Fibroblast of peridontal ligament (primary cell): ENCODE measurements at regions not wholly inside any gene's neighbourhood (a gene's known extent, or its start where the extent isn't known, plus 50 kb on each side); places are given as distances from the start of the nearest gene placed in this dataset.
A peak's percentile ranks its signal among the peaks of the same experiment; 100 is the strongest.

Experiments
- DNase-seq: peaks from one replicate; pipeline ENCODE4 v3.0.0-alpha.2; 2010; ENCODE audit errors: extremely low read depth

DNA sequence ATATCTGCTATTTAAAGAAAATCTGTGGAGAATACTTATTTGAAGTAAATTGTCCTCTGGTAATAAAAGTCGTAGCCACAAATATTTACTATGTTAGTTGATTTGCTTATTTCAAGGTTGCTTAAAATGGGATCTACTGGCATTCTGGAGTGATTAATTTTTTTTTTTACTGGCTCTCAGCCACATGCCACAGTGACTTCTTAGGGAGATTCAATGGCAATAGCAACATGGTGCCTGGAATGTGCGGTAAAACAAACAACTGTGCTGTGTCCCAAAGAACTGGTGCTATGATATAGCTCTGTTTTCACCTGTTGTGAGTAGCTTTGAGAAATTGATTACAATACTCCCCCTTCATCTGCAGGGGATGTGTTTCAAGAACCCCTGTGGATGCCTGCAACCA, 324.3 kb downstream of the GPAT3 start:
- DNase-seq, result no peak

DNA sequence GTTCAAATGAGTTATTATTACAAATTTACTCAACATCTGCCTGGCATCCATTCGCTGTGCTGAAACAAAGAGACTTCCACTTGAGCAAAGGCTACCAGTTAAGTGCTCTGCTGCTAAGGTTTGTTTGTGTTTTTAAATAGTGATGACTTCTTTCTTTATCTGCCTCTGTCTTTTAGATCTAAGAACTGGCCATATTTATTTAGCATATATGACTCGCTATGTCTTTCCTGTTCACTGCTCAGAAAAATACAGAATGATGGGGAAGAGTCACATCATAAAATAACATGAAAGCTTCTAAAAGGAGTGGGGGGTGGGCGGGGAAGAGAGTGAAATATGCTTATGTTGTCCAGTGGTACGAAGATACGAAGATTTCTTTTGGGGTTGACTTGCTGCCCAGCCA, 322.2 kb downstream of the GPAT3 start:
- no peak for DNase-seq

DNA sequence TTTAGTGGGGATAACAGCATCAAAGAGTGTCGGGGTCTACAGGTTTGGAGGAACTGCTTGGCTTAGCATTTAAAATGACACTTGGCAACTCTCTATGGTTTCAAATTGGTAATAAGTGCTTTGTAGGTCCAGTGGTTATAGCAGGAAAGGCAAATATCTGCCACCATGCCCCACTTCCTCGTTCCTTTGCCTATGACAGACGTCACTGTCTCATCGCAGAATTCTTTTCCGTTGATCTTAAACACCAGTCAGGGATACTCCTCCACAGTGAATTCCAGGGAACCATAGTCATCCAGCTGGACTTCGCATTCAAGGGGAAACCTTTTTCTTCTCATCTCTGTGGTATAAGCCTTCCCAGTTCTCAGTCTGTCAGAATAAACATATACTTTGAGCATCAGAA, 319.1 kb downstream of the GPAT3 start:
- DNase-seq, result peak; percentile 93

DNA sequence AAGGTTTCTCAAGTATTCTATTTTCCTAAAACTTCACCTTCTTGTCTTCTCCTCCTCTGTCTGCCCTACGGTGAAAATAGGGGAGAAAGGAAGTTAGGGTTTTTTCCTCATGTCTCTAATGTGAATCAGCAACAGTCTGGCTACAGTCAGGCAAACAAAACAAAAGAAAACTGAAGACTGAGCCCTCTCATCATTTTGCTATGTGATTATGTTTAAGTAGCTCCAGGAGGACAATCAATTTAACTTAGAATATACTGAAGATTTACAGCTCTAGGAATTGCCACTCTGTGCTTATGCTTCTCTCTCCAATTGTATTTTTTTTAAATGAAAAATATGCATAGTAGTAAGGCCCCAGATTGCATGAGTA, 316.2 kb downstream of the GPAT3 start:
- DNase-seq, result peak; percentile 81

DNA sequence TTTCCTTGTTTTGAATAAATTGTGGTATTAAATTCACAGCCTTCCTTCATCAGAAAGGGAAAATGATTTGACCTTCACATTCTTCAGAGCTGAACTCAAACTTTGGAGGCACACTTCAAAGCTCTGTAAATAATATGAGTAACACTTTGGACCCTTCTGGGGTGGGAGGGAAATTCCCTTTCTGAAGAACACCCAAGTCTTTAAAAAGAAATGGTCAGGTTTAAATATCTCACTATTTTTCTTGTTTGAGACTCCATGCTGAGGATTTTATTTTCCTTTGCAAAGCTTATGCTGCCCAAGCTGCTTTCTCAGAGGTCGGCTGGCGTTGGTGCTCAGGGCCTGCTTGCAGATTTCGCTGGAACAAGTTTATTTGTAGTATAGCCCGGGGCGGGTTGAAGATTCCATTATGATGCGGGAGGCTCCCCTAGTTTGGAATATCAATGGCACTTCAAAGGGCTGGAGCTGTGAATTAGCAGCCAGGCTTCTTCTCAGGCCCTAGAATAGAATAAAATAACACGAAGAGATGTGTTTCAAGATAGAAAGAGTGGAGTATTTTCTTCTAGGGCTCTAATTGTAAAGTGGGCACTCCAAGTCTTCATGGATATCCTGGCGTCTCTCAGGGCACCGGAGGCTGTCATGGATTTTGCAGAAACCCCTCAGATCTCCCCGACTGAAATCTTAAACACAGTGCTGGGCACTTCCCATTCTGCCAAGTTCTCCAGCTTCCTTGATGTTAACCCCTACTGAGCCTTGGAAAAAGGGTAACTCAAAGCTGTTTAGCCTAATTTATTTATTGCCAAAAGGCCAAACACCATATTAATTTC, 315.6 kb downstream of the GPAT3 start:
- DNase-seq, result peak; percentile 33

DNA sequence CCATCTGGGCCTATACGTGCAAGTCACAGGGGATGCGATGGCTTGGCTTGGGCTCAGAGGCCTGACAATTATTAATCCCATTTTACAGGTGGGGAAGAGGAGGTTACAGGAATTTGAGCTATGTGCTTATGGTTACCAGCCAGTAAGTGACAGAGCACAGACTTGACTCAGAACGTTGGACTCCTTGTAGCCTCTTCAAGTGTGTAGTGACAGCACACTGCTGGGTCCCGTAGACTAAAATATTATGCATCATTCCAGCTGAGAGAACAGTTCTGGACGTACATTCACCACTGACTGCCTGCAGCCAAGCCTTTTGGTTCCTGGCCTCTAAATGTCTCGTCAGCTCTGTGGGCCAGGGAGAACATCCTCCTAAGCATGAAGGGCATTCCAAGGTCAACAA, 314.5 kb downstream of the GPAT3 start:
- DNase-seq, result no peak

DNA sequence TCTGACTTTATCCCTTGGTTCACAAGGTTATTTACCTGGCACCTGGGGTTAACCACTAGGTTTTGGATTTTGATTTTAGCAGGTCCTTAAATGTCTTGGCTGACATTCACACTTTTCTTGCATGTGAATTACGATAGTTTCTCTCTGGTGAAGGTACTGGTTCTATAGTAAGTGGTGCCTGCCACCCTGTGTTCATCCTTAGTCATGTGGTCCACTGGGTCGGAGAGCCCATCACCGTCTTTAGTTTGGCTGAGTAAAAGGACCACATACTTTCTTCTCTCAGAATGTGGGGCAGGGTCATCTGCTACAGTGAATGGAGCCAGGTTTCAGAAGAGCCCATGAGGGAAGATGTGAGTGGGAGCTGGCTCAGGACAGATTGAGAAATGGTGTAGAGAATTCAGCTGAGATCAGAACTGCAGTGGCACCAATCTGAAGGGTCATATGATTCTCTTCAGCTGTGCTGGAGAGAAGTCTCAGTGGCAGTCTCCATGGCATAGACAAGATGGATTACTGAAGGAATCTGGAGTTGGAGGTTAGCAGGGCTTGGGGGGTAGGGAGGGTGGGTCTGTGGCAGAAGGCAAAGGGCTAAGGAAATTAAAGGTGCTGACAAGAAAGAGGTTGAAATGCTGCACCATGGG, 310.4 kb downstream of the GPAT3 start:
- DNase-seq, result no peak

DNA sequence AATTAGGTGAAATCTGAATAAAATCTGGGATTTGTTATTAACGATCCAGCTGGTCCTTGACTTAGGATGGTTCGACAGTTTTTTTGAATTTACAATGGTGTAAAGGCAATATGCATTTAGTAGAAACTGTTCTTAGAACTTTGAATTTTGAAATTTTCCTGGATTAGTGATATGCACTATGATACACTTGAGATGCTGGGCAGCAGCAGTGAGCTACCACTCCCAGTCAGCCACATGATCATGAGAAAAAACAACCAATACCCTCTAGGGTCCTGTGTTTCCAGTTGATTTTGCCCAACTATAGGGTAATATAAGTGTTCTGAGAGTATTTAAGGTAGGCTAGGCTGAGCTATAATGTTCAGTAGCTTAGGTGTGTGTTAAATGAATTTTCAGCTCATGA, 303.7 kb downstream of the GPAT3 start:
- no peak for DNase-seq

DNA sequence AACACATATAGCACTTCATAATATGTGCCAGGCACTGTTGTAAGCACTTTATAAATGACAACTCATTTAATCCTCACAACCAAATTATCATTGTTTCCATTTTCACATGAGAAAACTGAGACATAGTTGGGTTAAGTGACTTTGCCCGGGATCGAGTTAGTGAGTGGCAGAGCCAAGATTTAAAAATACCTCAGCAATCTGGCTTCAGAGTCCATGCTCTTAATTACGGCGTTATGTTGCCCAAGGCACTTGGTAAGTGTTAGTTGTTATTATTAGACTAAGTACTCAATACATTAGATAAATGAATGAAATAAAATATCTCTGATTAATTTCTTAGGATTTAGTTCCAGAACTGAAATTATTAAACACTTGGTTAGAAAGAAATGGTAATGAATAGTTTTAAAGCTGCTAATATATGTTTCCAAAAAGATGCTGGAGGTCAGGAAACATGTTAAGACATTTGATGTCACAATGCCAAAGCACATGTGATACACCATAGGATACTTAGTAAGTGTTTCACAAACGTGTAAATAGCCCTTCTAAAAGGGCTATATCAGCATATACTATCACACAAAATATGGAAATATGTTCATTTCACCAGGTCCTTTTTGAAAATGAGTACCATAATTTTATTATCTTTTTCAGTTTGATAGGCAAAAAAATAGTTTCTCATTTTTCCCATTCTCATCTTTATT, 301.9 kb downstream of the GPAT3 start:
- no peak for DNase-seq

DNA sequence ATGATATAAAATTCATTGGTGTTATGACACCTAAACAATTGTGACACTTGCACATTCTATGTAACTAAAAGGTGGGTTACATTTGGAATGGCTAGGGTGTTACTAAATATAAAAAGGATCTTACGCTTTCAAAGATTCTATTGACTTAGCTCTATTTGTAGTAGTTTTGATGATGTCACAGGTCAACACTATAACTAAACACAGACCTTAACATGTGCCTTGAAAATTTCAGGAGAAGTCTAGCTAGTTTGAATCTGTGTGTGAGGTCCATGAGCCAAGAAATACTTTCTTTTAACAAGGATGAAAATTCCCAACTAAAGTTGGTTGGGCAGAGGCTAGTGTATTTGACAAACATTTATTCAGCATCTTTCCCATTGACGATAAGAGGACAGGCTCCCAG, 298.0 kb downstream of the GPAT3 start:
- DNase-seq, result no peak

DNA sequence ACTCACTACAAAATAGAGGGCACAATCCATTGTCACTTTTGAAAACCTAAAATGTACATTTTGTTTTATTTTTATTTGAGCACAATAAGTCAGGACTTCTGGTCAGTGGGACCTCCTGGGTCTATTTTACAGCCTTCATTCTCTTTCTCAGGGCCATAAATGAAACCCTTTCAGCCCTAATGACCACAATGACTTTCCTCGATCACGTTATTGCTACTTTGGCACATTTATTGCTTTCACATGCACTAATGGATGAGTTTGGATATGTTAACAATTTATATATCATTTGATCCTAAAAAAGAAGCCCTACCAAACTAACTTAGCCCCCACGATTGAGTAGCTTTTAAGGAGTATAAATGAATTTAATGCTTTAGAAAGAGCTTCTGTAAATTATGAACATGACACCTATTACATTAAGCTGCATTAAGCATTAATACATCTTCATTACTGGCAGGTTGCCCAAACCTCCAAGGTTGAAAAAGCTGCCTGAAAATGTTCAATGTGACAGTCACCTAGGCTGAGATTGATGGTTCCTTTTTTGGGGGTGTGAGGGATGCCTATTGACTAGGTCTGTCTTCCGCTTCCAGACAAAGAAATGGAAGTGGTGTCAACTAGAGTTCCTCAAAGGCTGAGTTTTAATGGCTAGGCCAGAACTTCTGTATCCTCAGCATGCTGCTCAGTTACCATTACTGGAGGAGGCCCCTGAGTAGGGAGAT, 296.4 kb downstream of the GPAT3 start:
- DNase-seq, result no peak

DNA sequence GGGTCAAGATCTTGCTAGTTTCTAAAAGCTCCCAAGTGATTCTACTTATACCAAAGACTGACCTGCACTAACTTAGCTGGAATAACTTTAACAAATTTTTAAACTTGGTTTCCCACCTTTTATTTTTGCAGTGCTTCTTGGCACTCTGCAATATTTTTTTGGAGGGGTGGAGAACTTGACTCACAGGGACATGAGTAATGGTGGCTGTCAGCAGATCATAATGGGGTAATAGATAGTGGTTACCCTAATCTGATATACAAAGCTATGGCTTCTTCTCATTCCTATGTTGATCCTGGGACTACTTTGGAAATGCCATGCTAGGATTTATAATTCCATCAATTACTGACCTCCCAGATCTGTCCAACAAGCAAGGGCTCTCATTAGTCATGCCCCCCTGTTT, 295.7 kb downstream of the GPAT3 start:
- no peak for DNase-seq

DNA sequence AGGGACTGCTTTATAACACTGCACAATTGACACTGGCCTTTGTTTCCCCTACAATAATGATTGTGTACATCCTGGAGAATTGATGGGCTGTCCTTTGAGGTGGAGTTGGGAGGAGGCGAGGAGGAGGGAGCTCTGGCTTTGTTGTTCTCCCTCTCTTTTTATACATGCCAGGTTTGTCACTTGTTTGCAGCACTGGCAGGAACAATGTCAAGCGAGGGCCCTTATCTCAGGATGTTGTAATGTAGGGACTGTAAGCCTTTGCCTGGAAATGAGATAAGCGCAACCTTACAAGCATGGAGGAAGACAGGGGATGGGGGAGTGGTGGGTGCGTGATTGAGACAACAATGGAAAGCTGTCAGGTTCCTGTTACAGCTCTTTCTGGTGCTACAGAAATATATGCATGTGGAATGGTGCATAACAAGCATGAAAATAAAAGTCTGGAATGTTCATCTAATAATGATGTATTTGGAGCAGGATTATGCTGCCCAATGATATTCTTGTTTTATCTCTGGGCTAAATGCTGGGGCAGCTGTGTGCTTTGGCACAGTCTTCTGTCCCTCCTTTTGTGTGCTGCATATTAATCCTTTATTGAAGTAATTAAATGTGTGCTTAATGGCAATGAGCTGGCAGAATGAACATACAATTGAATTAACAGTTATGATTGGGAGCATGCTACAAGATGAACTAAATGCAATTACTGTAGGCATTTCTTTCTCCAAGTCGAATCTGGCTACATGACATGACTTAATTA, 294.4 kb downstream of the GPAT3 start:
- no peak for DNase-seq

DNA sequence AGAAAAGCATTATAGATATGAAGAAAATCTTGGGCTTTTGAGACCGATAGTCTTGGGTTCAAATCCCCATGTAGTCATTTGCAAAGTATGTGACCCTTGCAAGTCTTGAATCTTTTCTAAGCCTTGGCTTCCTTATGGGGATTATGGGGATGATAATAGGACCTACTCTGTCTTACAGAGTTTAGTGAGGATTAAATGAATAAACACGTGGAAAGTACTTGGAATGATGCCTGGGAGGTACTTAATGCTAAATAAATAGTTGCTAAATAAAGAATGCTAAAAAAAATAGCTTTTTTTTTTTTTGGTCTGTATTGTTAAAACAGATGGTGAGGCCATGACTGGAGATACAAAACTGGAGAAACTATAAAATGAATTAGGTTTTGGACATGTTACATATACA, 292.7 kb downstream of the GPAT3 start:
- DNase-seq, result no peak

DNA sequence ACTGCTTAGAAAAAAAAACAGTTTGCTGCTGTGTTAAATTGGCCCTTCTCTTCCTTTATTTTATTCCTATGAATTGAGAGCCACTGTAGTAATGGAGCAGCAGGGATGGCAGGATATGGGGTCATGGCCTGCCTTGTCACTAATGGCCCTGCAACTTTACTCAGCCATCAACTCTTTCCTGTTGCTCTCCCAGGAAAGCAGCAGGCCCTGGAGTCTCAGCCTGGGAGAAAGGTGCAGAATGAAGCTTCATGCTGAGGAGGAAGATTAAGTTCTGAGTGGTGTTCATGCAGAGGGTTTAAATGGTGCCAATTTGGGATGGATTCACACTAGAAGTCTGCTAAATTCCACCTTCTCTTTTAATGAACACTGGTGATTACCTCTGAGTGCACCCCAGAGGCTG, 285.6 kb downstream of the GPAT3 start:
- DNase-seq, result no peak

DNA sequence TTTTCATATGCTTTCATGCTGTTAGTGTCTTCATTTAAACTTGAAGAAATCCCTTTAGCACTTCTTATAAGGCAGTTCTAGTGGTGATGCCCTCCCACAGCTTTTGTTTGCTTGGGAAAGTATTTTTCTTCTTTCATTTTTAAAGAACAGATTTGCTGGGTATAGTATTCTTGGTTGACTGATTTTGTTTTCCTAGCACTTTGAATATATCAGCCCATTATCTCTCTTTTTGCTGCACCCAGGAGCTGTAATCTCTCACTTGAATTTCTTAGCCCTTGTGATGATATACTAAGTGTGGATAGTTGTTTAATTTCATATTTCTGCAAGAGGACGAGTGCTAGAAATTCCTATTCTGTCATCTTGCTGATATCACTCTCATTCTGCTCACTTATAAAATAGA, 283.7 kb downstream of the GPAT3 start:
- no peak for DNase-seq

DNA sequence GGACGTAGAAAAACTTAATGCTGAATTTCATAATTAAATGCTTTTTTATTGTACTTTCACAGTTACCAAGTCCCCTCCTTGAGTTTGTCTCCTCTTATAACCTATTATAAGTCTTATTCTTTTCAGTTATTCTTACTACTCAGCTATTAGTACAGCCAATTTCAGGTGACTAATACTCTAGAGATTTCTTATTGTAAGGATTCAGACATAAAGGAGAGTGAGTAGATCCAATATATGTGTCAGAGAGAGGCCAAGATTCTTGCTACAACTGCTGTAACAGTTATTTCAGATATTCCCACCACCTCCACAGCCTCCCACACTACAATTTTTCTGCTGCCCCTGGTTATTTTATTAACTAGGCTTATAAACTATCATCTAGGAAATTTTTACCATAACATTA, 274.5 kb downstream of the GPAT3 start:
- DNase-seq, result no peak

DNA sequence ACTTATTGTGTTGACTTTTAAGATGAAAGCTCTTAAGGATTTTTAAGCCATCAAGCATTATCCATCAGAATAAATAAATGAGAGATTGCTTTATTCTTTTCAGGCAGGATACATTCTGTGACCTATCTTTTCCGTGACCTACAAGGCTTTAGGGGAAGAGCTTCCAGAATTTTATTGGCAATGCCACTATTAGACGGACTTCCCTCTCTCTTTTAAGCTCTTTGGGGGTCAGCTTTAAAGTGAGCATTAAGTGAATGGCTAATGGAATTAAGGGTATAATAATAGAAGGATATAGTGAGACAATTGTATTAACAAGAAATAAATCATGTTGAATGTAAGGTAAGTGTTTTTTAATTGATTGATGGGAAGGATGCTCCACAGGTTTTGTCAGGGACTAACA, 273.7 kb downstream of the GPAT3 start:
- DNase-seq, result no peak

DNA sequence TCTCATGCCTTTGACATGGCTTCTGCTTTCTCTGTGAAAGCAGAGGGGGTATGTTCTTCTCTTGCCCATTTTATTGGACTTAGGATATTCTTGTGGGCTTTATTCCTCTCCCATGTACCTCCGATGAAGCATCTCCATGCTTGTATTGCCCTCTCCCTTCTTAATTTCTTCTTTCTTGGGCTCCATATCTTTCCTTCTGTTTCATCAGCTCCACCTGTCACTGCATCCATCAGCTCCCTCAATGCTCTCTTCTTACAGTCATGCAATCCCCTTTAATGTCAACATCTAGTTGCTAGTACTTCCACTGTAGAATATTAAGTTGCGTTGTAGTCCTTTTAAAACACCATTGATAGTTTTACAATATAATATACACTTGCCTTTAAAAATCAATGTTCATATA, 257.6 kb downstream of the GPAT3 start:
- DNase-seq, result no peak

DNA sequence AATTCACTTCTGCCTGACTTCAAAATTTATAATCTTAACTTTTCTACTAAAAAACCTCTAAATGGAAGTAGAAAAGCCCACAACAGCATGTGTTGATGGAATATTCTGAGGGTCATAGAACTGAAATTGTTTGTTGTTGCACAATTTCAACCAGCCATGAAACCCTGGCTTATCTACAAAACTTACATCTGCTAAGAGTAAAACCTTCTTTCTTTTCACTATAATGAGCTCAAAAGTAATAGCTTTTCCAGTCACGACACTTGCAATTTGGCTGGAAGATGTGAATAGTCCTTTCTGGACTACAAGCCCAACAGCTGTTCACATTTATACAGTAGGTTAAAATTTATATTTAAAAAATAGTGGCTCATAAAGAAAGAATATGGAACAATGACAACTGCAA, 250.0 kb downstream of the GPAT3 start:
- peak; percentile 58 for DNase-seq

DNA sequence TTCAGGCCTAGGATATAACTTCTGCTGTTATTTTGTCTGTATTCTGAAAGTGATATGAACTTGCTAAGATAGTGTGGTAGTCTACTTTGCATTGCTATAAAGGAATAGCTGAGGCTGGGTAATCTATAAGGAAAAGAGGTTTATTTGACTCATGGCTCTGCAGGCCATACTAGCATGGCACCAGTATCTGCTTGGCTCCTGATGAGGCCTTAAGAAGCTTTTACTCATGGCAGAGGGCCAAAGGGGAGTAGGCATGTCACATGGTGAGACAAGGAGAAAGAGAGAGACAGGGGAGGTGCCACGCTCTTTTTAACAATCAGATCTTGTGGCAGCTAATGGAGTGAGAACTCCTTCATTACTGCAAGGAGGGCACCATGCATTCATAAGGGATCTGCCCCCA, 247.3 kb downstream of the GPAT3 start:
- no peak for DNase-seq

DNA sequence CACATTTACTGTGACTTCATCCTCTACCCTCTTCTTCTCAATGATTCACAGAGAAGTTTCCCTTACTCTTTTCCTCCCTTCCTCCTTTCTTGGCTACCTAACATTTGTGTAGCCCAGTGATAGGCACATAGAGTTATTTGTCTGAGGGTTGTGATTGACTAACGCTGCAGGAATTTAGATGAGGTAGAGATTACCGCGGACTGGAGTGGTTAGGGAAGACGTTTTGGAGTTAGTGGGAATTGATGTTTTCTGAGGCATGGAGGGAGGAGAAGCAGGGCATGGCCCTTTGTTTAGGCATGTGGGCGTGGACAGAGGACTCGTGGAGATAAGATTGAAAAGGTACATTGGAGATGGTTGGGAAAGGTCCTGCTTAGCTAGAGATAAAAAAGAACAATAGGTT, 246.7 kb downstream of the GPAT3 start:
- no peak for DNase-seq
